ENCODE measurements at regions not wholly inside any gene's neighbourhood (a gene's known extent, or its start where the extent isn't known, plus 50 kb on each side); places are given as distances from the start of the nearest gene placed in this dataset.

- Histone ChIP-seq H3K36me3 (no peaks in the 10 kb centered on the region), H3K9me3 (peaks cover 0 to 16% (median 0%) of the 10 kb centered on the region in 12 donors), H3K27me3 (no peaks in the 10 kb centered on the region), H3K4me1 (no peaks in the 10 kb centered on the region), H3K4me3 (no peak overlapping the region), H3K27ac (no peak overlapping the region)
- ATAC-seq (no peak), DNase-seq (no peak)
- intact Hi-C loops (cut with DNase I): no loop called here
- TF ChIP-seq POLR2A (IDR thresholded peaks at IDR 0.05): no peak
- TF ChIP-seq, protein P1, sequence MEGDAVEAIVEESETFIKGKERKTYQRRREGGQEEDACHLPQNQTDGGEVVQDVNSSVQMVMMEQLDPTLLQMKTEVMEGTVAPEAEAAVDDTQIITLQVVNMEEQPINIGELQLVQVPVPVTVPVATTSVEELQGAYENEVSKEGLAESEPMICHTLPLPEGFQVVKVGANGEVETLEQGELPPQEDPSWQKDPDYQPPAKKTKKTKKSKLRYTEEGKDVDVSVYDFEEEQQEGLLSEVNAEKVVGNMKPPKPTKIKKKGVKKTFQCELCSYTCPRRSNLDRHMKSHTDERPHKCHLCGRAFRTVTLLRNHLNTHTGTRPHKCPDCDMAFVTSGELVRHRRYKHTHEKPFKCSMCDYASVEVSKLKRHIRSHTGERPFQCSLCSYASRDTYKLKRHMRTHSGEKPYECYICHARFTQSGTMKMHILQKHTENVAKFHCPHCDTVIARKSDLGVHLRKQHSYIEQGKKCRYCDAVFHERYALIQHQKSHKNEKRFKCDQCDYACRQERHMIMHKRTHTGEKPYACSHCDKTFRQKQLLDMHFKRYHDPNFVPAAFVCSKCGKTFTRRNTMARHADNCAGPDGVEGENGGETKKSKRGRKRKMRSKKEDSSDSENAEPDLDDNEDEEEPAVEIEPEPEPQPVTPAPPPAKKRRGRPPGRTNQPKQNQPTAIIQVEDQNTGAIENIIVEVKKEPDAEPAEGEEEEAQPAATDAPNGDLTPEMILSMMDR (IDR thresholded peaks at IDR 0.05): no peak
Observed at GRCh38 chr13:85586856-85587255, 212.4 kb downstream of the SLITRK6 start.

- ATAC-seq: no peak
- H3K27me3 ChIP-seq: no peaks in the 10 kb centered on the region
- H3K27ac ChIP-seq: no peak overlapping the region
- no peak for DNase-seq
- H3K36me3 ChIP-seq: no peaks in the 10 kb centered on the region
- no peaks in the 10 kb centered on the region for H3K4me1 ChIP-seq
- H3K9me3 ChIP-seq: peaks cover 0 to 16% (median 0%) of the 10 kb centered on the region in 12 donors
- WGBS, 4 donors: 56 to 80% (median 64%) methylated on average over 1 of the region's 1 CpG
- TF ChIP-seq POLR2A (IDR thresholded peaks at IDR 0.05): no peak
- TF ChIP-seq, protein P1 (IDR thresholded peaks at IDR 0.05): no peak
- H3K4me3 ChIP-seq: no peak overlapping the region
- intact Hi-C loops (cut with DNase I): no loop called here
Observed at GRCh38 chr13:85586422-85586831, 212.8 kb downstream of the SLITRK6 start.

DNA sequence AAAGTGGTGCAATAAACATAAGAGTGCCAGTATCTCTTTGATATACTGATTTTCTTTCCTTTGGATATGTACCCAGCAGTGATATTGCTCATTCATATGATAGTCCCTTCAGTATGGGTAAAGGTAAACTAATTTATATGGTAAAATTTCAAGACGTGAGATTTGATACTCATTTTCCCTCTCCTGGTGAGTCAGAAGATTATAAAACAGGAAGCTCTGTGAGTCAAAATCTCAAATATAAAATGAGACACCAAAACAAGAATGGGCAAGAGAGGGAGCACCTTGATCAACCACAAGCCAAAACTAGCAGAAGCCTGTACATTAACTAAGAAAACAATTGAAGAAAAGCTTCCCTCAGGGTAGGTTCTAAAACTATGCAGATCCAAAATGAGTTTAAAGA, 216.3 kb downstream of the SLITRK6 start:
- 69 to 80% (median 73%) methylated on average over 1 of the region's 1 CpG for WGBS, 4 donors
- H3K4me3 ChIP-seq: no peak overlapping the region
- H3K9me3 ChIP-seq: peaks cover 0 to 16% (median 0%) of the 10 kb centered on the region in 12 donors
- no peaks in the 10 kb centered on the region for H3K36me3 ChIP-seq
- DNase-seq (no peak), ATAC-seq (no peak)
- H3K27ac ChIP-seq: no peak overlapping the region
- no peaks in the 10 kb centered on the region for H3K27me3 ChIP-seq
- no peak for TF ChIP-seq POLR2A (IDR thresholded peaks at IDR 0.05)
- TF ChIP-seq, protein P1 (IDR thresholded peaks at IDR 0.05): no peak
- intact Hi-C loops (cut with DNase I): no loop called here
- H3K4me1 ChIP-seq: no peaks in the 10 kb centered on the region

- H3K4me1 ChIP-seq: no peaks in the 10 kb centered on the region
- DNase-seq (no peak), ATAC-seq (no peak)
- intact Hi-C loops (cut with DNase I): no loop called here
- H3K9me3 ChIP-seq: no peaks in the 10 kb centered on the region
- H3K36me3 ChIP-seq: no peaks in the 10 kb centered on the region
- no peak overlapping the region for H3K27ac ChIP-seq
- no peaks in the 10 kb centered on the region for H3K27me3 ChIP-seq
- H3K4me3 ChIP-seq: no peak overlapping the region
- no peak for TF ChIP-seq POLR2A (IDR thresholded peaks at IDR 0.05)
- TF ChIP-seq, protein P1 (IDR thresholded peaks at IDR 0.05): no peak
Observed at GRCh38 chr13:85575110-85575509, 224.1 kb downstream of the SLITRK6 start.
